Natural killer cell (primary cell): ENCODE measurements at regions not wholly inside any gene's neighbourhood (a gene's known extent, or its start where the extent isn't known, plus 50 kb on each side); places are given as distances from the start of the nearest gene placed in this dataset.

Experiments
- ATAC-seq, 3 donors: fragments of 150-1000 bp in 2 of 3; fragments of 200-7000 bp in 1 of 3; cut with Tn5 transposase; 1 replicate in 1 of 3; 2 replicates in 2 of 3; pipeline ENCODE4 v1.10.0; 2021; ENCODE audit warnings: mild to moderate bottlenecking in 2 of 3, moderate library complexity in 2 of 3
- DNase-seq, 2 donors: peaks; one replicate each; pipeline versions ENCODE4 v3.0.0 to v3.0.0-alpha.2; 2013 to 2021; ENCODE audit warnings: mixed read lengths in 1 of 2
- H3K27ac ChIP-seq: one replicate; pipeline ENCODE4 v1.5.1; 2013; ENCODE audit warnings: mild to moderate bottlenecking, low read length
- H3K27me3 ChIP-seq: one replicate; pipeline ENCODE4 v1.6.1; 2013; ENCODE audit warnings: low read length; ENCODE audit not compliant: control insufficient read depth, insufficient read depth
- H3K36me3 ChIP-seq: one replicate; pipeline ENCODE4 v1.6.1; 2013; ENCODE audit warnings: low read length; ENCODE audit not compliant: control insufficient read depth, insufficient read depth
- H3K4me1 ChIP-seq: one replicate; pipeline ENCODE4 v1.6.1; 2013; ENCODE audit warnings: low read length; ENCODE audit not compliant: control insufficient read depth, insufficient read depth
- H3K4me3 ChIP-seq: one replicate; pipeline ENCODE4 v1.5.1; 2013; ENCODE audit warnings: low read length
- H3K9me3 ChIP-seq: one replicate; pipeline ENCODE4 v1.6.1; 2013; ENCODE audit warnings: low read length; ENCODE audit not compliant: control insufficient read depth, insufficient read depth
- H3K27ac Mint-ChIP-seq, 2 donors: one replicate each; pipeline ENCODE4 v1.8.0; 2022; ENCODE audit warnings: mild to moderate bottlenecking in 2 of 2, mixed read lengths in 2 of 2, moderate library complexity in 1 of 2
- H3K27me3 Mint-ChIP-seq, 2 donors: one replicate each; pipeline ENCODE4 v1.8.0; 2022; ENCODE audit warnings: low read depth in 2 of 2, mixed read lengths in 2 of 2
- H3K36me3 Mint-ChIP-seq: one replicate; pipeline ENCODE4 v1.8.0; 2022; ENCODE audit warnings: mixed read lengths
- H3K4me1 Mint-ChIP-seq, 2 donors: one replicate each; pipeline ENCODE4 v1.8.0; 2022; ENCODE audit warnings: mixed read lengths in 2 of 2
- H3K4me3 Mint-ChIP-seq: one replicate; pipeline ENCODE4 v1.8.0; 2022; ENCODE audit warnings: mild to moderate bottlenecking, moderate library complexity, mixed read lengths
- H3K9me3 Mint-ChIP-seq, 2 donors: one replicate each; pipeline ENCODE4 v1.8.0; 2022; ENCODE audit warnings: mixed read lengths in 2 of 2
- CTCF ChIP-seq: fragments of 200-600 bp; IDR thresholded peaks from one replicate; pipeline ENCODE4 v1.8.0; 2022; ENCODE audit warnings: antibody characterized with exemption
- WGBS: methylation state at CpG from one replicate; pipeline ENCODE4 v1.1.7; 2013; ENCODE audit warnings: missing lambda C conversion rate; ENCODE audit not compliant: insufficient coverage; 5-methylcytosine and 5-hydroxymethylcytosine counted together
- intact Hi-C: fragments of 100-400 bp; cut with micrococcal nuclease; formaldehyde crosslinking; loops from one replicate; pipeline ENCODE4 v1.14.2; 2022

DNA sequence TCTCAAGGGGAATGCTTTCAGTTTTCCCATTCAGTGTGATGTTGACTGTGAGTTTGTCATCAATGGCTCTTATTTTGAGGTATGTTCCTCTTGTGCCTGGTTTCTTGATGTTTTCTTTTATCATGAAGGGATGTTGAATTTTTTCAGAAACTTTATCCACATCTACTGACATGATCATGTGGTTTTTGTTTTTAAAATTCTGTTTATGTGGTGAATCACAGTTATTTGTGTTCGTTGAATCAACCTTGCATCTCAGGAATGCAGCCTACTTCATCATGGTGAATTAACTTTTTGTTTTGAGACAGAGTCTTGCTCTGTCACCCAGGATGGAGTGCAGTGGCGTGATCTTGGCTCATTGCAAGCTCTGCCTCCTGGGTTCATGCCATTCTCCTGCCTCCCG is 263.1 kb upstream of the KLF3 start:
- intact Hi-C loops = no loop called here
- no peak overlapping the region for H3K4me3 ChIP-seq
- no peaks in the 10 kb centered on the region for H3K36me3 ChIP-seq
- H3K27me3 ChIP-seq = no peaks in the 10 kb centered on the region
- WGBS = 97% methylated on average over 3 of the region's 3 CpGs
- Mint-ChIP-seq H3K27ac (no peak overlapping the region), H3K27me3 (peaks cover 0 to 7% of the 10 kb centered on the region in 2 donors), H3K4me3 (no peak overlapping the region), H3K4me1 (peaks cover 0 to 5% of the 10 kb centered on the region in 2 donors), H3K36me3 (no peaks in the 10 kb centered on the region), H3K9me3 (peaks cover 0 to 2% of the 10 kb centered on the region in 2 donors)
- no peak for TF ChIP-seq CTCF
- no peak overlapping the region for H3K27ac ChIP-seq
- DNase-seq (no peak), ATAC-seq (no peak)
- H3K9me3 ChIP-seq = peaks cover 7% of the 10 kb centered on the region
- no peaks in the 10 kb centered on the region for H3K4me1 ChIP-seq

DNA sequence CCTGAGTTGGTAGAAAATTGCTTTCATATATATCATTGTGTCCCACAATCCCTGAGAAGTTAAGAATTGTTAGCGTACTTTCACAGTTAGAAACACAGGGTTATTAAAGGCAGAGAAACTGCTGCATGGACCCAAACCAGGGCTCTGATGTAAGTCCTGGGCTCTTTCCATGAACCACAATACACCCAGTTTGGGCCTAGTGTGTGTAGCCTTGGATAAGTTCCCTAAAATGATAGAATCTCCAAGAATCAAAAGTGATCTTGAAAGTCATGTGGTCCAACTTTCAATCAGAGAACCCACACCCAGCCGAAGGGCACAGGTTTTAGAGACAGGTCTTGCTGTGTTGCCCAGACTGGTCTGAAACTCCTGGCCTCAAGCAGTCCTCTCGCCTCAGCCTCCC is 257.8 kb upstream of the KLF3 start:
- H3K27me3 Mint-ChIP-seq = peaks cover 0 to 13% of the 10 kb centered on the region in 2 donors
- H3K27ac Mint-ChIP-seq = no peak overlapping the region
- Histone ChIP-seq H3K9me3 (peaks cover 3% of the 10 kb centered on the region), H3K4me3 (no peak overlapping the region), H3K4me1 (no peaks in the 10 kb centered on the region), H3K36me3 (no peaks in the 10 kb centered on the region), H3K27ac (no peak overlapping the region), H3K27me3 (no peaks in the 10 kb centered on the region)
- WGBS = 90% methylated on average over 3 of the region's 3 CpGs
- intact Hi-C loops = no loop called here
- H3K36me3 Mint-ChIP-seq = no peaks in the 10 kb centered on the region
- no peak for TF ChIP-seq CTCF
- H3K4me3 Mint-ChIP-seq = no peak overlapping the region
- no peaks in the 10 kb centered on the region for H3K4me1 Mint-ChIP-seq
- ATAC-seq = no peak
- DNase-seq = no peak
- peaks cover 0 to 2% of the 10 kb centered on the region in 2 donors for H3K9me3 Mint-ChIP-seq

GRCh38 chr4:38409852-38410251 is 254.1 kb upstream of the KLF3 start:
- no peak overlapping the region for H3K4me3 Mint-ChIP-seq
- H3K4me1 Mint-ChIP-seq = peaks cover 0 to 6% of the 10 kb centered on the region in 2 donors
- H3K36me3 Mint-ChIP-seq = no peaks in the 10 kb centered on the region
- Histone ChIP-seq H3K4me3 (no peak overlapping the region), H3K36me3 (no peaks in the 10 kb centered on the region), H3K27ac (no peak overlapping the region), H3K9me3 (no peaks in the 10 kb centered on the region), H3K27me3 (no peaks in the 10 kb centered on the region), H3K4me1 (no peaks in the 10 kb centered on the region)
- intact Hi-C loops = no loop called here
- ATAC-seq = no peak
- DNase-seq = no peak
- H3K9me3 Mint-ChIP-seq = no peaks in the 10 kb centered on the region
- no peak overlapping the region for H3K27ac Mint-ChIP-seq
- no peak for TF ChIP-seq CTCF
- H3K27me3 Mint-ChIP-seq = peaks cover 0 to 6% of the 10 kb centered on the region in 2 donors
- 88% methylated on average over 2 of the region's 2 CpGs for WGBS

GRCh38 chr4:38411092-38411491 is 252.9 kb upstream of the KLF3 start:
- no peaks in the 10 kb centered on the region for H3K36me3 Mint-ChIP-seq
- peaks cover 0 to 6% of the 10 kb centered on the region in 2 donors for H3K4me1 Mint-ChIP-seq
- no peak overlapping the region for H3K27ac Mint-ChIP-seq
- intact Hi-C loops = no loop called here
- H3K9me3 Mint-ChIP-seq = no peaks in the 10 kb centered on the region
- no peak overlapping the region for H3K4me3 Mint-ChIP-seq
- no peak for ATAC-seq
- Histone ChIP-seq H3K27ac (no peak overlapping the region), H3K9me3 (no peaks in the 10 kb centered on the region), H3K4me1 (no peaks in the 10 kb centered on the region), H3K36me3 (no peaks in the 10 kb centered on the region), H3K27me3 (no peaks in the 10 kb centered on the region), H3K4me3 (no peak overlapping the region)
- DNase-seq = no peak
- H3K27me3 Mint-ChIP-seq = peaks cover 0 to 5% of the 10 kb centered on the region in 2 donors
- TF ChIP-seq CTCF = no peak
- WGBS = 91% methylated on average over 2 of the region's 4 CpGs
